HL-60 (cell line): ENCODE measurements at regions not wholly inside any gene's neighbourhood (a gene's known extent, or its start where the extent isn't known, plus 50 kb on each side); places are given as distances from the start of the nearest gene placed in this dataset.

Experiments
- GABPA ChIP-seq: IDR thresholded peaks from 2 replicates; pipeline ENCODE4 v1.6.1; 2012; ENCODE audit warnings: low read depth
- POLR2AphosphoS5 ChIP-seq: IDR thresholded peaks from 2 replicates; pipeline ENCODE4 v1.6.1; 2012; ENCODE audit warnings: low read depth
- TF ChIP-seq, protein P1 (sequence below): IDR thresholded peaks from one replicate; pipeline ENCODE4 v1.5.1; 2011; ENCODE audit warnings: low read length, control low read depth, inconsistent platforms; ENCODE audit not compliant: insufficient read depth
- TF ChIP-seq, protein P2 (sequence below): IDR thresholded peaks from 2 replicates; pipeline ENCODE4 v1.6.1; 2012; ENCODE audit warnings: low read depth; ENCODE audit not compliant: insufficient replicate concordance

DNA sequence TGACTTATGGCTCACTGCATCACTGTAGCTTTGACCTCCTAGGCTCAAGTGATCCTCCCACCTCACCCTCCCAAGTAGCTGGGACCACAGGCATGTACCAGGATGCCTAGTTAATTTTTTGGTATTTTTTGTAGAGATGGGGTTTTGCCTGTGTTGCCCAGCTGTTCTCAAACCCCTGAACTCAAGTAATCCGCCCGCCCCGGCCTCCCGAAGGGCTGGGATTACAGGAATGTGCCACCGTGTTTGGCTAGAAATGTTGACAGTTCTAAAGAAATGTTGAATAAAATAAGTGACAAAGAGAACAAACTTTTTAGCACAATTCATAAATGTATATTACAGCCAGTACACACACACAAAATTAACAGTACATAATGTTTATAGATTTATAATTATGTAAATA lies 1586.1 kb downstream of the NCAM2 start:
- TF ChIP-seq, protein P1, sequence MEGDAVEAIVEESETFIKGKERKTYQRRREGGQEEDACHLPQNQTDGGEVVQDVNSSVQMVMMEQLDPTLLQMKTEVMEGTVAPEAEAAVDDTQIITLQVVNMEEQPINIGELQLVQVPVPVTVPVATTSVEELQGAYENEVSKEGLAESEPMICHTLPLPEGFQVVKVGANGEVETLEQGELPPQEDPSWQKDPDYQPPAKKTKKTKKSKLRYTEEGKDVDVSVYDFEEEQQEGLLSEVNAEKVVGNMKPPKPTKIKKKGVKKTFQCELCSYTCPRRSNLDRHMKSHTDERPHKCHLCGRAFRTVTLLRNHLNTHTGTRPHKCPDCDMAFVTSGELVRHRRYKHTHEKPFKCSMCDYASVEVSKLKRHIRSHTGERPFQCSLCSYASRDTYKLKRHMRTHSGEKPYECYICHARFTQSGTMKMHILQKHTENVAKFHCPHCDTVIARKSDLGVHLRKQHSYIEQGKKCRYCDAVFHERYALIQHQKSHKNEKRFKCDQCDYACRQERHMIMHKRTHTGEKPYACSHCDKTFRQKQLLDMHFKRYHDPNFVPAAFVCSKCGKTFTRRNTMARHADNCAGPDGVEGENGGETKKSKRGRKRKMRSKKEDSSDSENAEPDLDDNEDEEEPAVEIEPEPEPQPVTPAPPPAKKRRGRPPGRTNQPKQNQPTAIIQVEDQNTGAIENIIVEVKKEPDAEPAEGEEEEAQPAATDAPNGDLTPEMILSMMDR = no peak
- TF ChIP-seq, protein P2, sequence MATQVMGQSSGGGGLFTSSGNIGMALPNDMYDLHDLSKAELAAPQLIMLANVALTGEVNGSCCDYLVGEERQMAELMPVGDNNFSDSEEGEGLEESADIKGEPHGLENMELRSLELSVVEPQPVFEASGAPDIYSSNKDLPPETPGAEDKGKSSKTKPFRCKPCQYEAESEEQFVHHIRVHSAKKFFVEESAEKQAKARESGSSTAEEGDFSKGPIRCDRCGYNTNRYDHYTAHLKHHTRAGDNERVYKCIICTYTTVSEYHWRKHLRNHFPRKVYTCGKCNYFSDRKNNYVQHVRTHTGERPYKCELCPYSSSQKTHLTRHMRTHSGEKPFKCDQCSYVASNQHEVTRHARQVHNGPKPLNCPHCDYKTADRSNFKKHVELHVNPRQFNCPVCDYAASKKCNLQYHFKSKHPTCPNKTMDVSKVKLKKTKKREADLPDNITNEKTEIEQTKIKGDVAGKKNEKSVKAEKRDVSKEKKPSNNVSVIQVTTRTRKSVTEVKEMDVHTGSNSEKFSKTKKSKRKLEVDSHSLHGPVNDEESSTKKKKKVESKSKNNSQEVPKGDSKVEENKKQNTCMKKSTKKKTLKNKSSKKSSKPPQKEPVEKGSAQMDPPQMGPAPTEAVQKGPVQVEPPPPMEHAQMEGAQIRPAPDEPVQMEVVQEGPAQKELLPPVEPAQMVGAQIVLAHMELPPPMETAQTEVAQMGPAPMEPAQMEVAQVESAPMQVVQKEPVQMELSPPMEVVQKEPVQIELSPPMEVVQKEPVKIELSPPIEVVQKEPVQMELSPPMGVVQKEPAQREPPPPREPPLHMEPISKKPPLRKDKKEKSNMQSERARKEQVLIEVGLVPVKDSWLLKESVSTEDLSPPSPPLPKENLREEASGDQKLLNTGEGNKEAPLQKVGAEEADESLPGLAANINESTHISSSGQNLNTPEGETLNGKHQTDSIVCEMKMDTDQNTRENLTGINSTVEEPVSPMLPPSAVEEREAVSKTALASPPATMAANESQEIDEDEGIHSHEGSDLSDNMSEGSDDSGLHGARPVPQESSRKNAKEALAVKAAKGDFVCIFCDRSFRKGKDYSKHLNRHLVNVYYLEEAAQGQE = no peak
- TF ChIP-seq GABPA = no peak
- no peak for TF ChIP-seq POLR2AphosphoS5
